ENCODE measurements at regions not wholly inside any gene's neighbourhood (a gene's known extent, or its start where the extent isn't known, plus 50 kb on each side); places are given as distances from the start of the nearest gene placed in this dataset.

GRCh38 chr5:58143727-58144126 lies 316.2 kb downstream of the PLK2 start:
- DNase-seq: no peak

GRCh38 chr5:58143181-58143580 lies 316.7 kb downstream of the PLK2 start:
- DNase-seq: no peak

- no peak for DNase-seq
These were observed 321.1 kb downstream of the PLK2 start for GRCh38 chr5:58138791-58139190.

GRCh38 chr5:58136406-58136805 lies 323.5 kb downstream of the PLK2 start:
- DNase-seq: no peak

- no peak for DNase-seq
These were observed 324.1 kb downstream of the PLK2 start for GRCh38 chr5:58135571-58136335.

- no peak for DNase-seq
These were observed 326.1 kb downstream of the PLK2 start for GRCh38 chr5:58133631-58134296.

- no peak for DNase-seq
These were observed 326.7 kb downstream of the PLK2 start for GRCh38 chr5:58133216-58133615.

GRCh38 chr5:58127255-58128220 lies 332.3 kb downstream of the PLK2 start:
- DNase-seq: no peak

- DNase-seq: no peak
These were observed 336.4 kb downstream of the PLK2 start for GRCh38 chr5:58123501-58123900.

GRCh38 chr5:58122848-58123392 lies 337.0 kb downstream of the PLK2 start:
- no peak for DNase-seq

GRCh38 chr5:58122157-58122556 lies 337.7 kb downstream of the PLK2 start:
- no peak for DNase-seq

GRCh38 chr5:58121391-58121790 lies 338.5 kb downstream of the PLK2 start:
- no peak for DNase-seq

GRCh38 chr5:58117542-58117941 lies 342.3 kb downstream of the PLK2 start:
- DNase-seq: no peak

GRCh38 chr5:58116346-58116745 lies 343.5 kb downstream of the PLK2 start:
- DNase-seq: no peak

GRCh38 chr5:58115811-58116210 lies 344.1 kb downstream of the PLK2 start:
- no peak for DNase-seq

GRCh38 chr5:58114324-58114723 lies 345.6 kb downstream of the PLK2 start:
- DNase-seq: no peak

GRCh38 chr5:58113172-58113571 lies 346.7 kb downstream of the PLK2 start:
- no peak for DNase-seq

- DNase-seq: no peak
These were observed 351.4 kb downstream of the PLK2 start for GRCh38 chr5:58108511-58108910.

GRCh38 chr5:58107704-58108103 lies 352.2 kb downstream of the PLK2 start:
- no peak for DNase-seq

GRCh38 chr5:58106754-58107410 lies 353.0 kb downstream of the PLK2 start:
- no peak for DNase-seq

GRCh38 chr5:58105836-58106235 lies 354.1 kb downstream of the PLK2 start:
- DNase-seq: no peak

GRCh38 chr5:58099257-58099656 lies 360.6 kb downstream of the PLK2 start:
- DNase-seq: no peak

- peak; percentile 6 for DNase-seq
These were observed 365.9 kb downstream of the PLK2 start for GRCh38 chr5:58094031-58094430.
